KMS-11 (cell line): ENCODE measurements at regions not wholly inside any gene's neighbourhood (a gene's known extent, or its start where the extent isn't known, plus 50 kb on each side); places are given as distances from the start of the nearest gene placed in this dataset.

Source experiments
- H2AFZ ChIP-seq: fragments of 200-600 bp; sonication (generic); 2 replicates; pipeline ENCODE4 v1.6.1; 2016; ENCODE audit warnings: antibody characterized with exemption, mixed run types, low read depth
- H3K27ac ChIP-seq: fragments of 200-600 bp; sonication (generic); 2 replicates; pipeline ENCODE4 v1.6.1; 2016; ENCODE audit warnings: mild to moderate bottlenecking, mixed run types
- H3K27me3 ChIP-seq: fragments of 200-600 bp; sonication (generic); 2 replicates; pipeline ENCODE4 v1.6.1; 2017; ENCODE audit warnings: mild to moderate bottlenecking, low read depth, mixed run types, moderate library complexity; ENCODE audit not compliant: insufficient read depth
- H3K36me3 ChIP-seq: fragments of 200-600 bp; sonication (generic); 2 replicates; pipeline ENCODE4 v1.6.1; 2017; ENCODE audit warnings: mild to moderate bottlenecking, mixed run types; ENCODE audit not compliant: insufficient read depth
- H3K4me1 ChIP-seq: fragments of 200-600 bp; sonication (generic); 2 replicates; pipeline ENCODE4 v1.6.1; 2016; ENCODE audit warnings: mild to moderate bottlenecking, low read depth, mixed run types; ENCODE audit not compliant: poor library complexity, severe bottlenecking
- H3K4me2 ChIP-seq: fragments of 200-600 bp; sonication (generic); 2 replicates; pipeline ENCODE4 v1.7.0; 2016; ENCODE audit warnings: mild to moderate bottlenecking, mixed run types
- H3K4me3 ChIP-seq: fragments of 200-600 bp; sonication (generic); IDR thresholded peaks from 2 replicates; pipeline ENCODE4 v1.6.1; 2017; ENCODE audit warnings: low read depth, low read length, mixed read lengths; ENCODE audit not compliant: insufficient read depth
- H3K79me2 ChIP-seq: fragments of 200-600 bp; sonication (generic); 2 replicates; pipeline ENCODE4 v1.6.1; 2016; ENCODE audit warnings: low read depth, mixed run types; ENCODE audit not compliant: insufficient read depth
- H3K9ac ChIP-seq: fragments of 200-600 bp; sonication (generic); 2 replicates; pipeline ENCODE4 v1.6.1; 2016; ENCODE audit warnings: mild to moderate bottlenecking, mixed run types
- H4K20me1 ChIP-seq: fragments of 200-600 bp; sonication (generic); 2 replicates; pipeline ENCODE4 v1.6.1; 2016; ENCODE audit warnings: mild to moderate bottlenecking, mixed run types; ENCODE audit not compliant: insufficient read depth
- TF ChIP-seq, protein P1 (sequence below): fragments of 200-600 bp; sonication (generic); conservative IDR thresholded peaks from 2 replicates; pipeline ENCODE4 v1.6.1; 2017; ENCODE audit warnings: low read depth, mild to moderate bottlenecking, antibody characterized with exemption, low read length, moderate library complexity, mixed read lengths

DNA sequence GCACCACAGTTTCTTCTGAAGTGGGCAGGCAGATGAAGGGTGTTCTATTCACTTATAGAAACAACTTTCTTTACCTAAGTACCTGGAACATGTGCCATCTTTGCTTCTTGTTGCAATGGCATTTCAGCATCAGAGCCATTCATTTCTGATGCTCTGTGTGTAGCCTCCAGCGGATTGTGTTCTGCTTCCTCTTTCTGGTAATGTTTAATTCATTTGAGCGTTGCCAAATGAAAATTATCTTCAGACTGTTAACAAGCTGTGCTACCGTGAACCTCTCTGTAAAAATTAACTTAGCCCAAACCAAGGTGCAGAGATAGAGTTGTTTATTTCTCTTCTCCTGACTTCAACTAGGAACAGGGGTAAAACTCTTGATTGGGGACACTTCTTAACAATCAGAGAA, 302.0 kb downstream of the EDEM1 start:
- Histone ChIP-seq H3K4me1 (no peaks in the 10 kb centered on the region), H3K9ac (no peak overlapping the region), H2AFZ (no peak overlapping the region), H3K36me3 (no peaks in the 10 kb centered on the region), H4K20me1 (no peaks in the 10 kb centered on the region), H3K27me3 (no peaks in the 10 kb centered on the region), H3K79me2 (no peaks in the 10 kb centered on the region), H3K4me2 (no peak overlapping the region), H3K4me3 (no peak overlapping the region), H3K27ac (no peak overlapping the region)
- TF ChIP-seq, protein P1, sequence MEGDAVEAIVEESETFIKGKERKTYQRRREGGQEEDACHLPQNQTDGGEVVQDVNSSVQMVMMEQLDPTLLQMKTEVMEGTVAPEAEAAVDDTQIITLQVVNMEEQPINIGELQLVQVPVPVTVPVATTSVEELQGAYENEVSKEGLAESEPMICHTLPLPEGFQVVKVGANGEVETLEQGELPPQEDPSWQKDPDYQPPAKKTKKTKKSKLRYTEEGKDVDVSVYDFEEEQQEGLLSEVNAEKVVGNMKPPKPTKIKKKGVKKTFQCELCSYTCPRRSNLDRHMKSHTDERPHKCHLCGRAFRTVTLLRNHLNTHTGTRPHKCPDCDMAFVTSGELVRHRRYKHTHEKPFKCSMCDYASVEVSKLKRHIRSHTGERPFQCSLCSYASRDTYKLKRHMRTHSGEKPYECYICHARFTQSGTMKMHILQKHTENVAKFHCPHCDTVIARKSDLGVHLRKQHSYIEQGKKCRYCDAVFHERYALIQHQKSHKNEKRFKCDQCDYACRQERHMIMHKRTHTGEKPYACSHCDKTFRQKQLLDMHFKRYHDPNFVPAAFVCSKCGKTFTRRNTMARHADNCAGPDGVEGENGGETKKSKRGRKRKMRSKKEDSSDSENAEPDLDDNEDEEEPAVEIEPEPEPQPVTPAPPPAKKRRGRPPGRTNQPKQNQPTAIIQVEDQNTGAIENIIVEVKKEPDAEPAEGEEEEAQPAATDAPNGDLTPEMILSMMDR, result no peak

DNA sequence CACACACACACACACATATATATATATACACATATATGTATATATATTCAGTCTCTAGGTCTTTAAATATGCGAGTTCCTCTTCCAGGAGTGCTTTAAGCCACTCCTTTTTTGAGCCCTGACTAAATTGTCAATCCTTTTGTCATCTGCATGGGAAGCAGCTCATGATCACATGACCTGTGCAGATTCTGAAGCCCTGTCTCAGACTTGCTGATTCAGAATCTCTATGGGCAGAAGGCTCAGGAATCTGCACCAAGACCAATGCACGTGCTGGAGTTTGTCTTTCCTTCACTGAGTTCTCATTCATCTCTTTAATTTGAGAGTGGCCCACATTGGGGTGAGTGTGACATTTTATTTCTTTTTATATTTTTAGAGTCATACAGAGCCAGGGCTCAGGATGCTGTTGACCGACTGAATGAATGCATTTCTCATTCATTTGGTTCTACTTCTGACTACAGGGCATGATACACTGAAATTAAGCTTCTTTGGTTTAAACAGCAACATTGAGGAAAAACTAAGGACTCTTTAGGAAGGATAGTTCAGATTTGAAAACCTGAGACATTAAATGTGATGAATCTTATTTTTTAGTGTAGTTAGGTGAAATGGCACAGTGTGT, 307.5 kb downstream of the EDEM1 start:
- no peak overlapping the region for H3K9ac ChIP-seq
- no peaks in the 10 kb centered on the region for H3K27me3 ChIP-seq
- H4K20me1 ChIP-seq, result no peaks in the 10 kb centered on the region
- H3K36me3 ChIP-seq, result no peaks in the 10 kb centered on the region
- H3K4me2 ChIP-seq, result no peak overlapping the region
- H3K27ac ChIP-seq, result no peak overlapping the region
- H3K4me3 ChIP-seq, result no peak overlapping the region
- H3K79me2 ChIP-seq, result no peaks in the 10 kb centered on the region
- H3K4me1 ChIP-seq, result peaks cover 13% of the 10 kb centered on the region
- H2AFZ ChIP-seq, result no peak overlapping the region
- TF ChIP-seq, protein P1, result no peak

DNA sequence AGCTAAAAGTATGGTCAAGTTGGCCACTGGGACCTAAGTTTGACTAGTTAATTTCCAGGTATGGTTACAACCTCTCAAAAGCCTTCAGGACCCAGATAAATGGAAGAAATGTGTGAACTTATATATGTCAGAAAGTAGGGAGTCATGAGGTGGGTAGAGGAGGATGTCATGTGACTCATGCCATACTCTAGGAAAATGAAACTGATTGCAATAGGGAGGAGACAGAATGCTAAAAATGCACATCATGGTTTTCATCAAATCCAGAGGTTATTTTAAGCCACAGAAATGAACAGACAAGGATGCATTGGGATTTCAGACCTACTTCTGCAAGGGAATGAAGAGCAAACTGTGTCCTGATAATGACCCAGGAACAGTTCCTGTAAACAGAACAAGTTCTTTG, 310.0 kb downstream of the EDEM1 start:
- Histone ChIP-seq H4K20me1 (no peaks in the 10 kb centered on the region), H3K9ac (no peak overlapping the region), H3K27ac (no peak overlapping the region), H3K4me1 (peaks cover 14% of the 10 kb centered on the region), H3K4me3 (no peak overlapping the region), H3K79me2 (no peaks in the 10 kb centered on the region), H3K4me2 (no peak overlapping the region), H3K27me3 (no peaks in the 10 kb centered on the region), H2AFZ (no peak overlapping the region), H3K36me3 (no peaks in the 10 kb centered on the region)
- TF ChIP-seq, protein P1, result no peak

DNA sequence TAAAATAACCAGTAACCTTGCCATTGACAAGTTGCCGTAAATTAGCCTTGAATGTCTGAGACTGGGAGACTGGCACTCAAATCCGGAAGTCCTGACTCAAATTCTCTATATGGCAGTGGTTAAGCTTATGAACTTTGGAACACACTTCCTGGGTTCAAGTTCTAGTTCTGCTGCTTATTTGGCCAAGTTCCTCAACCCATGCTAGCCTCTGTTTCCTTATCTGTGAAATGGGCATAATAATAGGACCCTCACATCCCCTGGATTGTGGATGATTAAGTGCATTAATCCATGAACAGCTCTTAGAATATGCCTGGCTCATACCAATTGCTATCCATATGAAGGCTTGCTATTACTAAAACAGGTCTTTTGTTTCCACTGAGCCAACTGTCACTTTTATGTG, 311.5 kb downstream of the EDEM1 start:
- Histone ChIP-seq H3K4me3 (no peak overlapping the region), H3K36me3 (no peaks in the 10 kb centered on the region), H3K4me2 (peak overlapping the region; percentile 34; the same call in 1 of the 2 replicates), H2AFZ (no peak overlapping the region), H3K27me3 (no peaks in the 10 kb centered on the region), H3K9ac (no peak overlapping the region), H3K79me2 (no peaks in the 10 kb centered on the region), H4K20me1 (no peaks in the 10 kb centered on the region), H3K4me1 (peaks cover 14% of the 10 kb centered on the region), H3K27ac (no peak overlapping the region)
- TF ChIP-seq, protein P1, result no peak
